Psoas muscle (tissue), 7 donors: ENCODE measurements at regions not wholly inside any gene's neighbourhood (a gene's known extent, or its start where the extent isn't known, plus 50 kb on each side); places are given as distances from the start of the nearest gene placed in this dataset.

ENCODE experiments used
- ATAC-seq, 4 donors: fragments of 200-7000 bp; cut with Tn5 transposase; one replicate each; pipeline ENCODE4 v1.9.1; 2020; ENCODE audit warnings: moderate library complexity in 3 of 4, mild to moderate bottlenecking in 2 of 4
- DNase-seq, 2 donors: peaks; one replicate each; pipeline ENCODE4 v3.0.0-alpha.2; 2020
- H3K27ac ChIP-seq: fragments of 200-600 bp; one replicate; pipeline ENCODE4 v1.8.0; 2022
- H3K27me3 ChIP-seq, 3 donors: fragments of 200-600 bp in 1 of 3; one replicate each; pipeline versions ENCODE4 v1.6.1 to v1.8.0; 2013 to 2022; ENCODE audit warnings: low read length in 2 of 3, mild to moderate bottlenecking in 2 of 3, moderate library complexity in 1 of 3; ENCODE audit not compliant: insufficient read depth in 3 of 3
- H3K36me3 ChIP-seq, 2 donors: fragments of 200-600 bp in 1 of 2; one replicate each; pipeline versions ENCODE4 v1.6.1 to v1.8.0; 2013 to 2022; ENCODE audit warnings: low read depth in 1 of 2, mild to moderate bottlenecking in 1 of 2, moderate library complexity in 1 of 2; ENCODE audit not compliant: insufficient read depth in 1 of 2
- H3K4me1 ChIP-seq: fragments of 200-600 bp; one replicate; pipeline ENCODE4 v1.8.0; 2022
- H3K4me3 ChIP-seq: fragments of 200-600 bp; one replicate; pipeline ENCODE4 v1.8.0; 2022; ENCODE audit warnings: mild to moderate bottlenecking
- H3K9me3 ChIP-seq: fragments of 200-600 bp; one replicate; pipeline ENCODE4 v1.8.0; 2022
- WGBS, 3 donors: extraction: QIAGEN DNeasy Blood & Tissue Kit; methylation state at CpG; one replicate each; pipeline versions ENCODE4 v1.1.6 to v1.1.7; 2013; 5-methylcytosine and 5-hydroxymethylcytosine counted together
- intact Hi-C, 2 donors: fragments of 100-400 bp; cut with DNase I; formaldehyde crosslinking; loops; one replicate each; pipeline versions ENCODE4 v1.11.0 to v1.14.2; 2022
- TF ChIP-seq, protein P1 (sequence below): fragments of 200-600 bp; IDR thresholded peaks from one replicate; pipeline ENCODE4 v1.8.0; 2022; ENCODE audit warnings: antibody characterized with exemption
- donor health status: healthy with polysubstance abuse.
- donor health status: DM: no; HTN: no; CAD: no; lungs with moderate emphysema.
- donor health status: Bipolar disorder and iron deficiency.
- donor health status: healthy.
- donor health status: DM: yes; HTN: yes; CAD: no.
- donor health status: DM: no; HTN: no; CAD: no.
- donor health status: DM: yes; HTN: yes; CAD: no.

DNA sequence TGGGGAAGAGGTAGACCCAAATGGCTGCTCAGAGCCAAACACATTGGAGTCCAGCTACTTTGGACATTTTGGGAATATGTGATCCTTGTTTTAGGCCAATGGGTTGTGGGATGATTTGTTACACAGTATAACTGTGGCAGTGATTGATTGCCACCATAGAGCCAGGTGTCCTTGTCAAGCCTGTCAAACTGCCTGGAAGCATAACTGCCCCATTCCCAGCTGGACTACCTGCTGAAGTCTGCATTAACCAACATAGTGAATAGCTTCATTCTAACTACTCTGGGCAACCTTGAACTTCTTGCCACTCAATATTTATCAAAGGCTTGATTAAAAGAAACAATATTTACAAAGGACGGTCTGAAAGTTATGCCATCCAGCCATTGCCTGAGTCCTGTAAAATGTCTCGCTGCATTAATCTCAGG is 164.7 kb downstream of the LINC00237 start:
- 89 to 94% (median 91%) methylated on average over 2 of the region's 2 CpGs for WGBS, 3 donors
- TF ChIP-seq, protein P1, sequence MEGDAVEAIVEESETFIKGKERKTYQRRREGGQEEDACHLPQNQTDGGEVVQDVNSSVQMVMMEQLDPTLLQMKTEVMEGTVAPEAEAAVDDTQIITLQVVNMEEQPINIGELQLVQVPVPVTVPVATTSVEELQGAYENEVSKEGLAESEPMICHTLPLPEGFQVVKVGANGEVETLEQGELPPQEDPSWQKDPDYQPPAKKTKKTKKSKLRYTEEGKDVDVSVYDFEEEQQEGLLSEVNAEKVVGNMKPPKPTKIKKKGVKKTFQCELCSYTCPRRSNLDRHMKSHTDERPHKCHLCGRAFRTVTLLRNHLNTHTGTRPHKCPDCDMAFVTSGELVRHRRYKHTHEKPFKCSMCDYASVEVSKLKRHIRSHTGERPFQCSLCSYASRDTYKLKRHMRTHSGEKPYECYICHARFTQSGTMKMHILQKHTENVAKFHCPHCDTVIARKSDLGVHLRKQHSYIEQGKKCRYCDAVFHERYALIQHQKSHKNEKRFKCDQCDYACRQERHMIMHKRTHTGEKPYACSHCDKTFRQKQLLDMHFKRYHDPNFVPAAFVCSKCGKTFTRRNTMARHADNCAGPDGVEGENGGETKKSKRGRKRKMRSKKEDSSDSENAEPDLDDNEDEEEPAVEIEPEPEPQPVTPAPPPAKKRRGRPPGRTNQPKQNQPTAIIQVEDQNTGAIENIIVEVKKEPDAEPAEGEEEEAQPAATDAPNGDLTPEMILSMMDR: no peak
- Histone ChIP-seq H3K36me3 (no peaks in the 10 kb centered on the region), H3K4me3 (no peak overlapping the region), H3K27ac (no peak overlapping the region), H3K4me1 (no peaks in the 10 kb centered on the region), H3K27me3 (peaks cover 0 to 4% (median 0%) of the 10 kb centered on the region in 3 donors), H3K9me3 (peaks cover 5% of the 10 kb centered on the region)
- no peak for ATAC-seq
- intact Hi-C loops: no loop called here
- no peak for DNase-seq

DNA sequence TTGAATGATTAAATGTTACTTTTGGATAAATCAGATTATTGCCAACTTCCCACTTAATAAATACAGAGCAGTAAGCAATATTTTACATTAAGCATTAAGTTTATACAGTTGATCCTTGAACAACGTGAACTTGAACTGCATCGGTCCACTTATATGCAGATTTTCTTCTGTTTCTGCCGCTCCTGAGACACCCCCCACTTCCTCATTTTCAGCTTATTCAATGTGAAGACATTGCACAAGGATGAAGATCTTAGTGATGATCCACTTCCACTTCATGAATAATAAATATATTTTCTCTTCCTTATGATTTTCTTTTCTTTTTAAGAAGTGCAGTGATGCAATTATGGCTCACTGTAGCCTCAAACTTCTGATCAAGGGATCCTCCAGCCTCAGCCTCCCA is 167.2 kb downstream of the LINC00237 start:
- Histone ChIP-seq H3K4me3 (no peak overlapping the region), H3K36me3 (no peaks in the 10 kb centered on the region), H3K27me3 (peaks cover 0 to 7% (median 0%) of the 10 kb centered on the region in 3 donors), H3K4me1 (no peaks in the 10 kb centered on the region), H3K27ac (no peak overlapping the region), H3K9me3 (no peaks in the 10 kb centered on the region)
- TF ChIP-seq, protein P1: no peak
- no peak for ATAC-seq
- no peak for DNase-seq
- intact Hi-C loops: no loop called here
- 85 to 87% (median 87%) methylated on average over 3 of the region's 3 CpGs for WGBS, 3 donors

- H3K27me3 ChIP-seq: peaks cover 0 to 7% (median 0%) of the 10 kb centered on the region in 3 donors
- no peaks in the 10 kb centered on the region for H3K36me3 ChIP-seq
- H3K27ac ChIP-seq: no peak overlapping the region
- intact Hi-C loops: no loop called here
- H3K9me3 ChIP-seq: no peaks in the 10 kb centered on the region
- H3K4me3 ChIP-seq: no peak overlapping the region
- ATAC-seq (no peak), DNase-seq (no peak)
- TF ChIP-seq, protein P1: no peak
- WGBS, 3 donors: 59 to 75% (median 65%) methylated on average over 7 of the region's 7 CpGs
- H3K4me1 ChIP-seq: no peaks in the 10 kb centered on the region
Measured at GRCh38 chr20:20938599-20938998, 167.6 kb downstream of the LINC00237 start.

GRCh38 chr20:20938131-20938530 is 168.0 kb downstream of the LINC00237 start:
- 90 to 94% (median 90%) methylated on average over 7 of the region's 7 CpGs for WGBS, 3 donors
- DNase-seq: no peak
- intact Hi-C loops: no loop called here

More at GRCh38 chr20:20938131-20938530, 168.0 kb downstream of the LINC00237 start:
- TF ChIP-seq, protein P1: no peak
- H3K4me3 ChIP-seq: no peak overlapping the region
- H3K36me3 ChIP-seq: no peaks in the 10 kb centered on the region
- H3K4me1 ChIP-seq: no peaks in the 10 kb centered on the region
- no peaks in the 10 kb centered on the region for H3K9me3 ChIP-seq
- no peak overlapping the region for H3K27ac ChIP-seq
- peaks cover 0 to 7% (median 0%) of the 10 kb centered on the region in 3 donors for H3K27me3 ChIP-seq
- ATAC-seq: no peak
